Keratinocyte (primary cell): ENCODE measurements at regions not wholly inside any gene's neighbourhood (a gene's known extent, or its start where the extent isn't known, plus 50 kb on each side); places are given as distances from the start of the nearest gene placed in this dataset.

ENCODE experiments used
- CTCF ChIP-seq, 3 experiments: IDR thresholded peaks in 1 of 3; conservative IDR thresholded peaks in 1 of 3; optimal IDR thresholded peaks in 1 of 3; 2 replicates in 2 of 3; 3 replicates in 1 of 3; pipeline versions ENCODE3 to v1.5.1; 2011; ENCODE audit warnings: low read length in 3 of 3, mild to moderate bottlenecking in 3 of 3, moderate library complexity in 2 of 3, control low read depth in 1 of 3, inconsistent platforms in 1 of 3; ENCODE audit not compliant: insufficient read depth in 2 of 3; ENCODE audit errors: extremely low read depth in 1 of 3
- EZH2 ChIP-seq: IDR thresholded peaks from one replicate; pipeline ENCODE4 v1.6.1; 2012; ENCODE audit warnings: inconsistent platforms, mild to moderate bottlenecking, low read length, moderate library complexity

- TF ChIP-seq CTCF (optimal IDR thresholded peaks at IDR 0.05 in 1 of 3, IDR thresholded peaks at IDR 0.05 in 1 of 3, conservative IDR thresholded peaks at IDR 0.05 in 1 of 3; ENCODE audit: extremely low read depth in 1 of 3, insufficient read depth in 2 of 3, low read length in 3 of 3) (no peak), EZH2 (no peak)
These were observed 70.6 kb upstream of the GGTLC1 start for GRCh38 chr20:24059174-24059573.
